GM12891 (cell line): ENCODE measurements at regions not wholly inside any gene's neighbourhood (a gene's known extent, or its start where the extent isn't known, plus 50 kb on each side); places are given as distances from the start of the nearest gene placed in this dataset.

Experiments used
- DNase-seq: peaks from one replicate; pipeline ENCODE4 v3.0.0; 2011; ENCODE audit warnings: low spot score; ENCODE audit not compliant: insufficient read length
- FAIRE-seq: peaks from 2 replicates; lab custom pipeline; 2011; peaks lifted over from hg19 to GRCh38; lab: Jason Lieb, UNC
- PAX5 ChIP-seq: IDR thresholded peaks from 2 replicates; pipeline ENCODE4 v1.6.1; 2011; ENCODE audit warnings: low read length, moderate library complexity, mild to moderate bottlenecking; ENCODE audit not compliant: insufficient read depth, severe bottlenecking
- POLR2A ChIP-seq: IDR thresholded peaks from 2 replicates; pipeline ENCODE4 v1.6.1; 2011; ENCODE audit warnings: low read depth, low read length, control low read depth
- POLR2AphosphoS5 ChIP-seq: IDR thresholded peaks from 2 replicates; pipeline ENCODE4 v1.6.1; 2011; ENCODE audit warnings: low read depth, low read length, control low read depth
- POU2F2 ChIP-seq: IDR thresholded peaks from 2 replicates; pipeline ENCODE4 v1.6.1; 2011; ENCODE audit warnings: low read depth, mild to moderate bottlenecking, control low read depth, low read length, moderate library complexity
- SPI1 ChIP-seq: IDR thresholded peaks from 2 replicates; pipeline ENCODE4 v1.6.1; 2011; ENCODE audit warnings: low read depth, low read length, control low read depth
- TAF1 ChIP-seq: IDR thresholded peaks from 2 replicates; pipeline ENCODE4 v1.6.1; 2011; ENCODE audit warnings: low read depth, low read length, control low read depth

GRCh38 chr6:3568396-3569082 is 111.7 kb upstream of the SLC22A23 start:
- FAIRE-seq (no peak), DNase-seq (no peak)
- TF ChIP-seq POU2F2 (no peak), POLR2AphosphoS5 (no peak), SPI1 (no peak), POLR2A (no peak), PAX5 (no peak), TAF1 (no peak)

- DNase-seq = no peak
- TF ChIP-seq POU2F2 (no peak), TAF1 (no peak), POLR2AphosphoS5 (no peak)
Measured at GRCh38 chr6:3566812-3567211, 110.0 kb upstream of the SLC22A23 start.

GRCh38 chr6:3565291-3565690 is 108.4 kb upstream of the SLC22A23 start:
- DNase-seq = no peak
- TF ChIP-seq POU2F2 = no peak
- no peak for TF ChIP-seq PAX5
- TF ChIP-seq TAF1 = no peak
- no peak for TF ChIP-seq POLR2A
- TF ChIP-seq SPI1 = no peak
- TF ChIP-seq POLR2AphosphoS5 = no peak

More at GRCh38 chr6:3566812-3567211, 110.0 kb upstream of the SLC22A23 start:
- FAIRE-seq = no peak

GRCh38 chr6:3561725-3562124 is 104.9 kb upstream of the SLC22A23 start:
- DNase-seq = no peak
- TF ChIP-seq POLR2AphosphoS5 (no peak), POLR2A (no peak), POU2F2 (no peak), TAF1 (no peak), SPI1 (no peak), PAX5 (no peak)
- no peak for FAIRE-seq

More at GRCh38 chr6:3565291-3565690, 108.4 kb upstream of the SLC22A23 start:
- FAIRE-seq = no peak

- no peak for FAIRE-seq
- no peak for TF ChIP-seq SPI1
- TF ChIP-seq POU2F2 = no peak
- TF ChIP-seq POLR2A = no peak
- TF ChIP-seq POLR2AphosphoS5 = no peak
- no peak for TF ChIP-seq TAF1
- no peak for TF ChIP-seq PAX5
Measured at GRCh38 chr6:3560211-3560610, 103.4 kb upstream of the SLC22A23 start.

GRCh38 chr6:3559561-3559960 is 102.7 kb upstream of the SLC22A23 start:
- TF ChIP-seq TAF1 (no peak), SPI1 (no peak), PAX5 (no peak), POU2F2 (no peak), POLR2AphosphoS5 (no peak), POLR2A (no peak)
- FAIRE-seq (no peak), DNase-seq (no peak)

More at GRCh38 chr6:3560211-3560610, 103.4 kb upstream of the SLC22A23 start:
- DNase-seq = no peak

GRCh38 chr6:3557336-3557735 is 100.5 kb upstream of the SLC22A23 start:
- TF ChIP-seq POU2F2 (no peak), SPI1 (no peak), TAF1 (no peak)
- FAIRE-seq (no peak), DNase-seq (no peak)

- no peak for FAIRE-seq
- no peak for DNase-seq
- TF ChIP-seq POU2F2 (no peak), POLR2A (no peak)
Measured at GRCh38 chr6:3553254-3553653, 96.4 kb upstream of the SLC22A23 start.

- FAIRE-seq (no peak), DNase-seq (no peak)
- TF ChIP-seq POLR2AphosphoS5 (no peak), SPI1 (peak; percentile 79), TAF1 (no peak)
Measured at GRCh38 chr6:3551716-3552511, 95.1 kb upstream of the SLC22A23 start.

- DNase-seq (no peak), FAIRE-seq (no peak)
- TF ChIP-seq SPI1 = no peak
- TF ChIP-seq TAF1 = no peak
- no peak for TF ChIP-seq PAX5
- no peak for TF ChIP-seq POLR2A
- TF ChIP-seq POU2F2 = no peak
- no peak for TF ChIP-seq POLR2AphosphoS5
Measured at GRCh38 chr6:3549314-3549940, 92.6 kb upstream of the SLC22A23 start.
